Bronchial epithelial cell (primary cell): ENCODE measurements at regions not wholly inside any gene's neighbourhood (a gene's known extent, or its start where the extent isn't known, plus 50 kb on each side); places are given as distances from the start of the nearest gene placed in this dataset.

Experiments
- DNase-seq: peaks from one replicate; pipeline ENCODE4 v3.0.0-alpha.2; 2010; ENCODE audit warnings: low read depth
- FAIRE-seq: peaks from 2 replicates; lab custom pipeline; 2011; peaks lifted over from hg19 to GRCh38; lab: Jason Lieb, UNC
- H3K27me3 ChIP-seq: 2 replicates; pipeline ENCODE4 v1.5.1; 2011; ENCODE audit warnings: low read length; ENCODE audit not compliant: control insufficient read depth, insufficient read depth
- H3K36me3 ChIP-seq: 2 replicates; pipeline ENCODE4 v1.5.1; 2011; ENCODE audit warnings: low read length; ENCODE audit not compliant: control insufficient read depth, insufficient read depth
- H3K4me3 ChIP-seq: 2 replicates; pipeline ENCODE4 v1.5.1; 2011; ENCODE audit warnings: mild to moderate bottlenecking, low read depth, low read length, control low read depth
- TF ChIP-seq, protein P1 (sequence below): IDR thresholded peaks from 2 replicates; pipeline ENCODE4 v1.5.1; 2011; ENCODE audit warnings: mild to moderate bottlenecking, moderate library complexity, low read length, control low read depth, inconsistent platforms; ENCODE audit not compliant: insufficient read depth, severe bottlenecking

DNA sequence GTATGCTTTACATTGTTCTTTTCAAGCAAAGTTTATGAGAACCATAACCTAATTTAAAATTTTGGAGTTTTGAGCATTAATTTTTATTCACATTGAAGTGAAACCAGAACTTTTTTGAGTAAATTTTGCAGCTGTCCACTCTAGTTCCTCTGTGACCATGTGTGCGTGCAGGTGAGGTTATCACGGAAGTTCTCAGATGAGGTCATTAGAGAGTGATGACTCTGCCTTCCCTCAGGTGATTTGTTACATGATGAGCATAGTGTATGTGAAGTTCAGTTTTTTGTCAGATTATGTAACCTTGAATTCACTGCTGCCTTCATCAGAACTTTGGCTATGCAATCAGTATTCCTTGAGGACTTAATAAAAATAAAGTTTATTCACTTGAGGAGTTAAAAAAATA is 828.2 kb downstream of the ADGRL2 start:
- TF ChIP-seq, protein P1, sequence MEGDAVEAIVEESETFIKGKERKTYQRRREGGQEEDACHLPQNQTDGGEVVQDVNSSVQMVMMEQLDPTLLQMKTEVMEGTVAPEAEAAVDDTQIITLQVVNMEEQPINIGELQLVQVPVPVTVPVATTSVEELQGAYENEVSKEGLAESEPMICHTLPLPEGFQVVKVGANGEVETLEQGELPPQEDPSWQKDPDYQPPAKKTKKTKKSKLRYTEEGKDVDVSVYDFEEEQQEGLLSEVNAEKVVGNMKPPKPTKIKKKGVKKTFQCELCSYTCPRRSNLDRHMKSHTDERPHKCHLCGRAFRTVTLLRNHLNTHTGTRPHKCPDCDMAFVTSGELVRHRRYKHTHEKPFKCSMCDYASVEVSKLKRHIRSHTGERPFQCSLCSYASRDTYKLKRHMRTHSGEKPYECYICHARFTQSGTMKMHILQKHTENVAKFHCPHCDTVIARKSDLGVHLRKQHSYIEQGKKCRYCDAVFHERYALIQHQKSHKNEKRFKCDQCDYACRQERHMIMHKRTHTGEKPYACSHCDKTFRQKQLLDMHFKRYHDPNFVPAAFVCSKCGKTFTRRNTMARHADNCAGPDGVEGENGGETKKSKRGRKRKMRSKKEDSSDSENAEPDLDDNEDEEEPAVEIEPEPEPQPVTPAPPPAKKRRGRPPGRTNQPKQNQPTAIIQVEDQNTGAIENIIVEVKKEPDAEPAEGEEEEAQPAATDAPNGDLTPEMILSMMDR: no peak
- H3K4me3 ChIP-seq: no peak overlapping the region
- FAIRE-seq (no peak), DNase-seq (peak; percentile 36)
- no peaks in the 10 kb centered on the region for H3K27me3 ChIP-seq
- H3K36me3 ChIP-seq: no peaks in the 10 kb centered on the region

DNA sequence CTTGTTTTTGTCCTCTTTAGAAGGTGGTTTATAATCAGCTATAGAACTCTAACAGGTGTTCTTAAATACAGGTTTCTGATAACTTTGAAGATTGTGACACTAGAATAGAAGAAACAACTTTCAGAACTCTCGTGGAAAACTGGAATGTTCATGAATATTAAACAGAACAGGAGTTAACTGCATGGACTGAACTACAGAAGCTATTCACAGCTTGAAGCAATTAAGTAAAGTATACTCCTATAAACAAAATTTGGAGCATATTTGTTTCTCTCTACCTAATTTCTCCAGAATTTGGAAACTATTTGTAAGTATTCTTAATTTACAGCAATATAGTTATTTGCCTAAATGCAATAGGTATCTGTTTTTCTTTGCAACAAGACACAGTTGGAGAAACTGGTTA is 824.8 kb downstream of the ADGRL2 start:
- Histone ChIP-seq H3K27me3 (no peaks in the 10 kb centered on the region), H3K4me3 (no peak overlapping the region), H3K36me3 (no peaks in the 10 kb centered on the region)
- TF ChIP-seq, protein P1: no peak
- FAIRE-seq: no peak
- DNase-seq: no peak

DNA sequence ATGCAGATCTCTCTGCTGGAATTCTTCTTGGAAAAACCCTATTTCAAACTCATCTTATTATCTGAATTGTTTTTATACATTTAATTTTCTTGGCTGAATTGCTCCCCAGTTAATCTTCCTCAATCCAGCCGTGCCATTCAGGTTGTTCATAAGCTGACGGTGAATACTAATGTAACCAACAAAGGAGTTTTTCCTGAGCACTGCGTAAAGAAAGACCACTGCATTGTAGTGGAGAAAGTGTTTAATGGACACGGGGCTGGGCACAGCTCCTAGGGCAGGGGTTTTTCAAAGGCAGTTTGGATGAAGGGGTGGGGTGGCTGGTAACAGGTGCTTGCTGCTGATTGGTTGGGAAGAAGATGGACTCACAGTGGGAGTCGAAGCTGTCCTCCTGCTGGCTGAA is 820.3 kb downstream of the ADGRL2 start:
- Histone ChIP-seq H3K36me3 (no peaks in the 10 kb centered on the region), H3K27me3 (no peaks in the 10 kb centered on the region), H3K4me3 (no peak overlapping the region)
- DNase-seq (no peak), FAIRE-seq (no peak)
- TF ChIP-seq, protein P1: no peak

DNA sequence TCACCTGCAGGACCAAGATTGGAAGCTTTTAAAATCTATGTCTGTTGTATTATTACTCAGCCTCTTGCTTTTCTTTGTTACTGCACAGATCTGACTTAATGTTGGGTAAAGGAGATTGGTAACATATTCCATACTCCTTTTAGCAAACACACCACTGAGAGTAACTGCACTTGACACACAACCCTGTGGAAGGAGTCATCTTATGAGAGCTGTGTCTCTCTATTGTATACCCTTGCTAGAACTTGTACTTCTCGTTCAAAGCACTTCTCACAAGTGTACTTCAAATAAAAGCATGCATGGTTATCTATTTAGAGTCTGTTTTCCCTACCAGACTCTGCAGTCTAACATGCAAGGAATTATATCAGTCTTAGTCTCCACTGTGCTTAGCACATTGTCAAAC is 813.4 kb downstream of the ADGRL2 start:
- FAIRE-seq (no peak), DNase-seq (no peak)
- Histone ChIP-seq H3K27me3 (no peaks in the 10 kb centered on the region), H3K36me3 (no peaks in the 10 kb centered on the region), H3K4me3 (no peak overlapping the region)
- TF ChIP-seq, protein P1: no peak

DNA sequence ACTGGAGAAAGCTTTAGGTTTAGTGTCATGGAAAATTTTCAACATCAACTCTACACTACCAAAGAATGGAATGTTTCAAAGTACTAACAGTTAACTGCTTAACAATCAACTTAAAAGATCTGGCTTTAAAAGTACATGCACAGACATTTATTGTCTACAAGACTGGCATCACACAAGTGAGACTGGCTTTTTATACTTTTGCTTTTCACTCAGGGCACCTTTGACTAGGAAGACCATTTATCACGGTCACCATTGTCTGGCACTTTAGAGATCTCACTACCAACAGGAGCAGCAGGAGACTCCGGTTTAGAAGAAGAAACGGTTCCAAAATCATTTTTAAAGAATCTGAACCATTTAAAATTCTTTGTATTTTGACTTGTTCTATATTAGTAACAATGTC is 812.3 kb downstream of the ADGRL2 start:
- Histone ChIP-seq H3K27me3 (no peaks in the 10 kb centered on the region), H3K4me3 (no peak overlapping the region), H3K36me3 (no peaks in the 10 kb centered on the region)
- no peak for DNase-seq
- TF ChIP-seq, protein P1: no peak
- no peak for FAIRE-seq

DNA sequence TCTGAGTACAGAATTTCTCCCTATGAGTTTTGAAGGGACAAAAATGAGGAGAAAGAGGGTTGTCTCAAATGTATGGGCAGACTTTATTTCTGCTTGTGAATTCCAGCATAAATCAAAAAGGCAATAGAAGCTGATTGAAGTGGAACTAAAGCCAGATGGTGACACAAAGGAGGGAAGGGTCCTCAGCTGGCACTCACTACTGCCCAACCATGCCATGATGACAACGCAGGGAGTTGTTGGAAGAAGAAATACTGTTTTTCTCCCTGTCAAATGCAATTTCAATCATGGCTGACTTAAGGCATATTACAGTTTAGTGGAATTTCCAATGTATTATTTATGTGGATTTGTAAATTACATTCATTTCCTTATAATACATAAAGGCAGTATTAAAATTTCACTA is 805.8 kb downstream of the ADGRL2 start:
- Histone ChIP-seq H3K27me3 (no peaks in the 10 kb centered on the region), H3K36me3 (no peaks in the 10 kb centered on the region), H3K4me3 (no peak overlapping the region)
- no peak for DNase-seq
- TF ChIP-seq, protein P1: no peak
- no peak for FAIRE-seq
